ENCODE measurements at regions not wholly inside any gene's neighbourhood (a gene's known extent, or its start where the extent isn't known, plus 50 kb on each side); places are given as distances from the start of the nearest gene placed in this dataset.
"Not testable (repeated sequence)": the region's sequence is repeated elsewhere in the genome, so short reads cannot be mapped to it uniquely, and the experiment has no call there.

GRCh38 chr1:181931873-181932272 lies 129.6 kb downstream of the ZNF648 start:
- Histone ChIP-seq H3K4me3 (ENCODE audit: low read depth, low read length) (no peak overlapping the region), H3K27me3 (ENCODE audit: control insufficient read depth, insufficient read depth, low read length) (no peaks in the 10 kb centered on the region), H3K36me3 (ENCODE audit: control insufficient read depth, insufficient read depth, low read length) (no peaks in the 10 kb centered on the region)
- CTCF ChIA-PET, result no interaction called here
- TF ChIP-seq CTCF (IDR thresholded peaks at IDR 0.05; ENCODE audit: insufficient read depth, low read depth, low read length), result no peak
- POLR2A ChIA-PET, result no interaction called here
- no peak for DNase-seq (ENCODE audit: low read depth)

- no peak for DNase-seq (ENCODE audit: low read depth)
- Histone ChIP-seq H3K27me3 (ENCODE audit: control insufficient read depth, insufficient read depth, low read length) (no peaks in the 10 kb centered on the region), H3K4me3 (ENCODE audit: low read depth, low read length) (no peak overlapping the region), H3K36me3 (ENCODE audit: control insufficient read depth, insufficient read depth, low read length) (no peaks in the 10 kb centered on the region)
- ChIA-PET POLR2A (no interaction called here), CTCF (no interaction called here)
- no peak for TF ChIP-seq CTCF (IDR thresholded peaks at IDR 0.05; ENCODE audit: insufficient read depth, low read depth, low read length)
These were observed 131.3 kb downstream of the ZNF648 start for GRCh38 chr1:181930187-181930586.

GRCh38 chr1:181926697-181927096 lies 134.8 kb downstream of the ZNF648 start:
- Histone ChIP-seq H3K27me3 (ENCODE audit: control insufficient read depth, insufficient read depth, low read length) (no peaks in the 10 kb centered on the region), H3K36me3 (ENCODE audit: control insufficient read depth, insufficient read depth, low read length) (no peaks in the 10 kb centered on the region), H3K4me3 (ENCODE audit: low read depth, low read length) (no peak overlapping the region)
- ChIA-PET POLR2A (no interaction called here), CTCF (no interaction called here)
- TF ChIP-seq CTCF (IDR thresholded peaks at IDR 0.05; ENCODE audit: insufficient read depth, low read depth, low read length), result no peak
- no peak for DNase-seq (ENCODE audit: low read depth)

- POLR2A ChIA-PET; DNase-seq (ENCODE audit: low read depth); H3K4me3 ChIP-seq (ENCODE audit: low read depth, low read length); H3K27me3 ChIP-seq (ENCODE audit: control insufficient read depth, insufficient read depth, low read length); H3K36me3 ChIP-seq (ENCODE audit: control insufficient read depth, insufficient read depth, low read length); CTCF ChIA-PET: not testable (repeated sequence)
These were observed 137.5 kb downstream of the ZNF648 start for GRCh38 chr1:181924034-181924433.

- POLR2A ChIA-PET, result no interaction called here
- CTCF ChIA-PET, result no interaction called here
- no peak for DNase-seq (ENCODE audit: low read depth)
- no peak for TF ChIP-seq CTCF (IDR thresholded peaks at IDR 0.05; ENCODE audit: insufficient read depth, low read depth, low read length)
- Histone ChIP-seq H3K4me3 (ENCODE audit: low read depth, low read length) (no peak overlapping the region), H3K36me3 (ENCODE audit: control insufficient read depth, insufficient read depth, low read length) (no peaks in the 10 kb centered on the region), H3K27me3 (ENCODE audit: control insufficient read depth, insufficient read depth, low read length) (no peaks in the 10 kb centered on the region)
These were observed 142.0 kb downstream of the ZNF648 start for GRCh38 chr1:181919542-181919941.

- ChIA-PET POLR2A (no interaction called here), CTCF (no interaction called here)
- no peak for DNase-seq (ENCODE audit: low read depth)
- H3K36me3 ChIP-seq (ENCODE audit: control insufficient read depth, insufficient read depth, low read length), result no peaks in the 10 kb centered on the region
- no peaks in the 10 kb centered on the region for H3K27me3 ChIP-seq (ENCODE audit: control insufficient read depth, insufficient read depth, low read length)
- no peak for TF ChIP-seq CTCF (IDR thresholded peaks at IDR 0.05; ENCODE audit: insufficient read depth, low read depth, low read length)
- H3K4me3 ChIP-seq (ENCODE audit: low read depth, low read length), result no peak overlapping the region
These were observed 142.5 kb downstream of the ZNF648 start for GRCh38 chr1:181918880-181919525.

Measured in BJ (cell line).